ENCODE measurements at regions not wholly inside any gene's neighbourhood (a gene's known extent, or its start where the extent isn't known, plus 50 kb on each side); places are given as distances from the start of the nearest gene placed in this dataset.

GRCh38 chr5:17723876-17724275, 89.6 kb downstream of the TAF11L14 start:
- Histone ChIP-seq H3K27me3 (ENCODE audit: control insufficient read depth, insufficient read depth, low read length) (no peaks in the 10 kb centered on the region), H3K9me3 (ENCODE audit: control insufficient read depth, low read depth, low read length) (peaks cover 3% of the 10 kb centered on the region), H3K4me3 (ENCODE audit: low read length) (no peak overlapping the region), H3K27ac (ENCODE audit: low read length) (no peak overlapping the region), H3K36me3 (ENCODE audit: control insufficient read depth, insufficient read depth, low read length) (no peaks in the 10 kb centered on the region), H3K4me1 (ENCODE audit: control insufficient read depth, insufficient read depth, low read length) (no peaks in the 10 kb centered on the region)
- DNase-seq: no peak
- 87% methylated on average over 3 of the region's 5 CpGs for WGBS (ENCODE audit: insufficient coverage, low lambda C conversion rate)

GRCh38 chr5:17727098-17727497, 92.8 kb downstream of the TAF11L14 start:
- H3K36me3 ChIP-seq (ENCODE audit: control insufficient read depth, insufficient read depth, low read length): no peaks in the 10 kb centered on the region
- DNase-seq: no peak
- H3K4me3 ChIP-seq (ENCODE audit: low read length): no peak overlapping the region
- 82% methylated on average over 2 of the region's 3 CpGs for WGBS (ENCODE audit: insufficient coverage, low lambda C conversion rate)
- no peak overlapping the region for H3K27ac ChIP-seq (ENCODE audit: low read length)
- H3K27me3 ChIP-seq (ENCODE audit: control insufficient read depth, insufficient read depth, low read length): no peaks in the 10 kb centered on the region
- H3K9me3 ChIP-seq (ENCODE audit: control insufficient read depth, low read depth, low read length): peaks cover 3% of the 10 kb centered on the region
- no peaks in the 10 kb centered on the region for H3K4me1 ChIP-seq (ENCODE audit: control insufficient read depth, insufficient read depth, low read length)

- Histone ChIP-seq H3K36me3 (ENCODE audit: control insufficient read depth, insufficient read depth, low read length) (no peaks in the 10 kb centered on the region), H3K4me1 (ENCODE audit: control insufficient read depth, insufficient read depth, low read length) (no peaks in the 10 kb centered on the region), H3K27ac (ENCODE audit: low read length) (no peak overlapping the region), H3K27me3 (ENCODE audit: control insufficient read depth, insufficient read depth, low read length) (no peaks in the 10 kb centered on the region), H3K9me3 (ENCODE audit: control insufficient read depth, low read depth, low read length) (no peaks in the 10 kb centered on the region), H3K4me3 (ENCODE audit: low read length) (no peak overlapping the region)
- 100% methylated on average over 1 of the region's 2 CpGs for WGBS (ENCODE audit: insufficient coverage, low lambda C conversion rate)
- no peak for DNase-seq
Measured at GRCh38 chr5:17730421-17730820, 96.2 kb downstream of the TAF11L14 start.

- no CpG with 5 or more reads among the region's 3 CpGs for WGBS (ENCODE audit: insufficient coverage, low lambda C conversion rate)
- H3K4me3 ChIP-seq (ENCODE audit: low read length): no peak overlapping the region
- no peak overlapping the region for H3K27ac ChIP-seq (ENCODE audit: low read length)
- no peaks in the 10 kb centered on the region for H3K27me3 ChIP-seq (ENCODE audit: control insufficient read depth, insufficient read depth, low read length)
- H3K4me1 ChIP-seq (ENCODE audit: control insufficient read depth, insufficient read depth, low read length): no peaks in the 10 kb centered on the region
- H3K9me3 ChIP-seq (ENCODE audit: control insufficient read depth, low read depth, low read length): no peaks in the 10 kb centered on the region
- no peaks in the 10 kb centered on the region for H3K36me3 ChIP-seq (ENCODE audit: control insufficient read depth, insufficient read depth, low read length)
- DNase-seq: no peak
Measured at GRCh38 chr5:17732351-17732923, 98.2 kb downstream of the TAF11L14 start.

GRCh38 chr5:17734011-17734410, 99.8 kb downstream of the TAF11L14 start:
- DNase-seq: no peak
- no peak overlapping the region for H3K4me3 ChIP-seq (ENCODE audit: low read length)
- H3K27me3 ChIP-seq (ENCODE audit: control insufficient read depth, insufficient read depth, low read length): no peaks in the 10 kb centered on the region
- no peaks in the 10 kb centered on the region for H3K36me3 ChIP-seq (ENCODE audit: control insufficient read depth, insufficient read depth, low read length)
- no CpG with 5 or more reads among the region's 2 CpGs for WGBS (ENCODE audit: insufficient coverage, low lambda C conversion rate)
- no peaks in the 10 kb centered on the region for H3K4me1 ChIP-seq (ENCODE audit: control insufficient read depth, insufficient read depth, low read length)
- H3K27ac ChIP-seq (ENCODE audit: low read length): no peak overlapping the region
- no peaks in the 10 kb centered on the region for H3K9me3 ChIP-seq (ENCODE audit: control insufficient read depth, low read depth, low read length)

- H3K27me3 ChIP-seq (ENCODE audit: control insufficient read depth, insufficient read depth, low read length): no peaks in the 10 kb centered on the region
- DNase-seq: no peak
- no peak overlapping the region for H3K27ac ChIP-seq (ENCODE audit: low read length)
- WGBS (ENCODE audit: insufficient coverage, low lambda C conversion rate): no CpG with 5 or more reads among the region's 4 CpGs
- no peaks in the 10 kb centered on the region for H3K4me1 ChIP-seq (ENCODE audit: control insufficient read depth, insufficient read depth, low read length)
- H3K9me3 ChIP-seq (ENCODE audit: control insufficient read depth, low read depth, low read length): no peaks in the 10 kb centered on the region
- H3K4me3 ChIP-seq (ENCODE audit: low read length): no peak overlapping the region
- H3K36me3 ChIP-seq (ENCODE audit: control insufficient read depth, insufficient read depth, low read length): no peaks in the 10 kb centered on the region
Measured at GRCh38 chr5:17735761-17736160, 101.5 kb downstream of the TAF11L14 start.

- Histone ChIP-seq H3K36me3 (ENCODE audit: control insufficient read depth, insufficient read depth, low read length) (no peaks in the 10 kb centered on the region), H3K4me3 (ENCODE audit: low read length) (no peak overlapping the region), H3K27me3 (ENCODE audit: control insufficient read depth, insufficient read depth, low read length) (no peaks in the 10 kb centered on the region), H3K9me3 (ENCODE audit: control insufficient read depth, low read depth, low read length) (no peaks in the 10 kb centered on the region), H3K27ac (ENCODE audit: low read length) (no peak overlapping the region), H3K4me1 (ENCODE audit: control insufficient read depth, insufficient read depth, low read length) (no peaks in the 10 kb centered on the region)
- no CpG with 5 or more reads among the region's 2 CpGs for WGBS (ENCODE audit: insufficient coverage, low lambda C conversion rate)
- no peak for DNase-seq
Measured at GRCh38 chr5:17737092-17737491, 102.8 kb downstream of the TAF11L14 start.

GRCh38 chr5:17738446-17738845, 104.2 kb downstream of the TAF11L14 start:
- Histone ChIP-seq H3K4me3 (ENCODE audit: low read length) (no peak overlapping the region), H3K9me3 (ENCODE audit: control insufficient read depth, low read depth, low read length) (no peaks in the 10 kb centered on the region), H3K4me1 (ENCODE audit: control insufficient read depth, insufficient read depth, low read length) (no peaks in the 10 kb centered on the region), H3K27me3 (ENCODE audit: control insufficient read depth, insufficient read depth, low read length) (no peaks in the 10 kb centered on the region), H3K27ac (ENCODE audit: low read length) (no peak overlapping the region), H3K36me3 (ENCODE audit: control insufficient read depth, insufficient read depth, low read length) (no peaks in the 10 kb centered on the region)
- no CpG with 5 or more reads among the region's 2 CpGs for WGBS (ENCODE audit: insufficient coverage, low lambda C conversion rate)
- DNase-seq: no peak

GRCh38 chr5:17743580-17744435, 109.5 kb downstream of the TAF11L14 start:
- no peak overlapping the region for H3K27ac ChIP-seq (ENCODE audit: low read length)
- 90% methylated on average over 2 of the region's 8 CpGs for WGBS (ENCODE audit: insufficient coverage, low lambda C conversion rate)
- no peaks in the 10 kb centered on the region for H3K27me3 ChIP-seq (ENCODE audit: control insufficient read depth, insufficient read depth, low read length)
- H3K4me1 ChIP-seq (ENCODE audit: control insufficient read depth, insufficient read depth, low read length): no peaks in the 10 kb centered on the region
- no peak for DNase-seq
- no peak overlapping the region for H3K4me3 ChIP-seq (ENCODE audit: low read length)
- H3K36me3 ChIP-seq (ENCODE audit: control insufficient read depth, insufficient read depth, low read length): no peaks in the 10 kb centered on the region
- no peaks in the 10 kb centered on the region for H3K9me3 ChIP-seq (ENCODE audit: control insufficient read depth, low read depth, low read length)

- Histone ChIP-seq H3K9me3 (ENCODE audit: control insufficient read depth, low read depth, low read length) (no peaks in the 10 kb centered on the region), H3K4me1 (ENCODE audit: control insufficient read depth, insufficient read depth, low read length) (no peaks in the 10 kb centered on the region), H3K27ac (ENCODE audit: low read length) (no peak overlapping the region), H3K4me3 (ENCODE audit: low read length) (no peak overlapping the region), H3K36me3 (ENCODE audit: control insufficient read depth, insufficient read depth, low read length) (no peaks in the 10 kb centered on the region), H3K27me3 (ENCODE audit: control insufficient read depth, insufficient read depth, low read length) (no peaks in the 10 kb centered on the region)
- DNase-seq: no peak
- no CpG with 5 or more reads among the region's 2 CpGs for WGBS (ENCODE audit: insufficient coverage, low lambda C conversion rate)
Measured at GRCh38 chr5:17748201-17748600, 113.9 kb downstream of the TAF11L14 start.

- Histone ChIP-seq H3K9me3 (ENCODE audit: control insufficient read depth, low read depth, low read length) (no peaks in the 10 kb centered on the region), H3K4me3 (ENCODE audit: low read length) (no peak overlapping the region), H3K27me3 (ENCODE audit: control insufficient read depth, insufficient read depth, low read length) (no peaks in the 10 kb centered on the region), H3K36me3 (ENCODE audit: control insufficient read depth, insufficient read depth, low read length) (no peaks in the 10 kb centered on the region), H3K4me1 (ENCODE audit: control insufficient read depth, insufficient read depth, low read length) (no peaks in the 10 kb centered on the region), H3K27ac (ENCODE audit: low read length) (no peak overlapping the region)
- no CpG with 5 or more reads among the region's 1 CpG for WGBS (ENCODE audit: insufficient coverage, low lambda C conversion rate)
- DNase-seq: no peak
Measured at GRCh38 chr5:17748941-17749340, 114.7 kb downstream of the TAF11L14 start.
